ENCODE measurements at regions not wholly inside any gene's neighbourhood (a gene's known extent, or its start where the extent isn't known, plus 50 kb on each side); places are given as distances from the start of the nearest gene placed in this dataset.

- no peak for TF ChIP-seq CTCF (IDR thresholded peaks at IDR 0.05 in 4 of 5, conservative IDR thresholded peaks at IDR 0.05 in 1 of 5)
- no peak for TF ChIP-seq POLR2A (IDR thresholded peaks at IDR 0.05)
Measured at GRCh38 chr7:125668321-125668993, 738.8 kb upstream of the POT1 start.

All from gastrocnemius medialis (tissue), 4 donors.